HepG2 (cell line): ENCODE measurements at regions not wholly inside any gene's neighbourhood (a gene's known extent, or its start where the extent isn't known, plus 50 kb on each side); places are given as distances from the start of the nearest gene placed in this dataset.

Experiments
- CTCF ChIP-seq: sonication (generic); formaldehyde crosslinking; IDR thresholded peaks from 2 replicates; pipeline ENCODE4 v1.5.0; 2020; ENCODE audit warnings: mild to moderate bottlenecking, missing genetic modification reagents, moderate library complexity
- EEA1 ChIP-seq: sonication (generic); formaldehyde crosslinking; IDR thresholded peaks from 2 replicates; pipeline ENCODE4 v1.5.1; 2020; ENCODE audit warnings: mild to moderate bottlenecking, missing genetic modification reagents, borderline replicate concordance
- EZH2 ChIP-seq: conservative IDR thresholded peaks from 2 replicates; pipeline ENCODE4 v1.6.1; 2012; ENCODE audit warnings: mild to moderate bottlenecking, low read depth, low read length, moderate library complexity
- FOXO1 ChIP-seq: sonication (generic); formaldehyde crosslinking; IDR thresholded peaks from 2 replicates; pipeline ENCODE4 v1.4.0; 2020; ENCODE audit warnings: missing genetic modification reagents
- IRF2 ChIP-seq: IDR thresholded peaks from 2 replicates; pipeline ENCODE4 v1.6.1; 2018; ENCODE audit warnings: missing genetic modification reagents, missing compliant biosample characterization
- MXD1 ChIP-seq: sonication (generic); formaldehyde crosslinking; IDR thresholded peaks from 2 replicates; pipeline ENCODE4 v1.4.0; 2020; ENCODE audit warnings: mild to moderate bottlenecking, missing genetic modification reagents
- RAD21 ChIP-seq: fragments of 450-650 bp; formaldehyde crosslinking; IDR thresholded peaks from 2 replicates; pipeline ENCODE4 v1.5.0; 2020; ENCODE audit warnings: mild to moderate bottlenecking
- RELA ChIP-seq: sonication (generic); formaldehyde crosslinking; IDR thresholded peaks from 2 replicates; pipeline ENCODE4 v1.4.0; 2020; ENCODE audit warnings: missing genetic modification reagents
- TCF7 ChIP-seq: sonication (generic); IDR thresholded peaks from 2 replicates; pipeline ENCODE4 v1.6.1; 2016; ENCODE audit warnings: antibody characterized with exemption, low read depth
- ZFP36 ChIP-seq: fragments of 150-350 bp; IDR thresholded peaks from 2 replicates; pipeline ENCODE4 v1.6.1; 2018; ENCODE audit warnings: borderline replicate concordance, low read length, low read depth; ENCODE audit not compliant: partially characterized antibody

- no peak for TF ChIP-seq MXD1 (CRISPR knock-in tag)
- no peak for TF ChIP-seq EZH2
- TF ChIP-seq TCF7, result no peak
- no peak for TF ChIP-seq FOXO1 (CRISPR knock-in tag)
- no peak for TF ChIP-seq CTCF (CRISPR knock-in tag)
- TF ChIP-seq IRF2 (CRISPR knock-in tag), result no peak
- TF ChIP-seq EEA1 (CRISPR knock-in tag), result no peak
- no peak for TF ChIP-seq ZFP36
- no peak for TF ChIP-seq RAD21 (CRISPR knock-in tag)
- no peak for TF ChIP-seq RELA (CRISPR knock-in tag)
These were observed 94.6 kb upstream of the ALG10B start for GRCh38 chr12:38222011-38222410.
